ENCODE measurements at regions not wholly inside any gene's neighbourhood (a gene's known extent, or its start where the extent isn't known, plus 50 kb on each side); places are given as distances from the start of the nearest gene placed in this dataset.

DNA sequence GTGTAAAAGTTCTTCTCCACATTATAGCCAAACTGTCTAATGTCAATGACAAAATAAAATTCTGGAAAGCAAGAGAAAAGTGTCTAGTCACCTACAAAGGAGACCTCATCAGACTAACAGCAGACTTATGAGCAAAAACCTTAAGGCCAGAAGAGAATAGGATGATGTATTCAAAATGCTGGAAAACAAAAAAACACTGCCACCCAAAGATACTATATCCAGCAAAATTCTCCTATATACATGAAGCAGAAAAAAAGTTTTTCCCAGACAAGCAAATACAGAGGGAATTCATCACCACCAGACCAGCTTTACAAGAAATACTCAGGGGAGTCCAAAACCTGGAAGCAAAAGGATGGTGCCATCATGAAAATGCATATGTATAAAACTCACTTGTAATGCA lies 755.6 kb upstream of the CITED2 start:
- no peak for DNase-seq
- Histone ChIP-seq H3K27ac (no peak overlapping the region), H3K4me1 (no peaks in the 10 kb centered on the region), H3K27me3 (no peaks in the 10 kb centered on the region), H3K9me3 (no peaks in the 10 kb centered on the region), H3K36me3 (ENCODE audit: low read depth, missing control alignments) (no peaks in the 10 kb centered on the region), H3K4me3 (no peak overlapping the region)
- no peak for TF ChIP-seq POLR2A (IDR thresholded peaks at IDR 0.05)
- TF ChIP-seq, protein P1, sequence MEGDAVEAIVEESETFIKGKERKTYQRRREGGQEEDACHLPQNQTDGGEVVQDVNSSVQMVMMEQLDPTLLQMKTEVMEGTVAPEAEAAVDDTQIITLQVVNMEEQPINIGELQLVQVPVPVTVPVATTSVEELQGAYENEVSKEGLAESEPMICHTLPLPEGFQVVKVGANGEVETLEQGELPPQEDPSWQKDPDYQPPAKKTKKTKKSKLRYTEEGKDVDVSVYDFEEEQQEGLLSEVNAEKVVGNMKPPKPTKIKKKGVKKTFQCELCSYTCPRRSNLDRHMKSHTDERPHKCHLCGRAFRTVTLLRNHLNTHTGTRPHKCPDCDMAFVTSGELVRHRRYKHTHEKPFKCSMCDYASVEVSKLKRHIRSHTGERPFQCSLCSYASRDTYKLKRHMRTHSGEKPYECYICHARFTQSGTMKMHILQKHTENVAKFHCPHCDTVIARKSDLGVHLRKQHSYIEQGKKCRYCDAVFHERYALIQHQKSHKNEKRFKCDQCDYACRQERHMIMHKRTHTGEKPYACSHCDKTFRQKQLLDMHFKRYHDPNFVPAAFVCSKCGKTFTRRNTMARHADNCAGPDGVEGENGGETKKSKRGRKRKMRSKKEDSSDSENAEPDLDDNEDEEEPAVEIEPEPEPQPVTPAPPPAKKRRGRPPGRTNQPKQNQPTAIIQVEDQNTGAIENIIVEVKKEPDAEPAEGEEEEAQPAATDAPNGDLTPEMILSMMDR (IDR thresholded peaks at IDR 0.05): no peak
- intact Hi-C loops (cut with DNase I; ENCODE audit: low total_unique reads): no loop called here

DNA sequence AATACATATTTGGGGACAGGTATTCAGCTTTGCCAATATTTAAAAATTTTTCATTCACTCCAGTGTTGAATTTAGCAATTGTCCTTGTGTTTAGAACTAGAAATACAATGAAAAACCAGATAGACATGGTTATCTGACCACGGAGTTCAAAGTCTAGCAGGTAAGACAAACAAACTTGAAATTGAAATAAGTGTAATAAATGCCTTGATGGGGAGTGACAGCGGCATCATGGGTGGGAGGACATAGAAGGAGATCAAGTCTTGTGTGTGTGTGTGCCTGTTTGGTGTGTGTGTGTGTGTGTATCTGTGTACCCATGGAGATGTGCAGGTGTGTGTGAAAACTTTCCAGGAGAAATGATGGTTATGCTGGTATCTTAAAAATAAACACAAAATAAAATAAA lies 750.0 kb upstream of the CITED2 start:
- Histone ChIP-seq H3K9me3 (no peaks in the 10 kb centered on the region), H3K27ac (no peak overlapping the region), H3K27me3 (no peaks in the 10 kb centered on the region), H3K36me3 (ENCODE audit: low read depth, missing control alignments) (no peaks in the 10 kb centered on the region), H3K4me1 (no peaks in the 10 kb centered on the region), H3K4me3 (no peak overlapping the region)
- no peak for DNase-seq
- intact Hi-C loops (cut with DNase I; ENCODE audit: low total_unique reads): no loop called here
- no peak for TF ChIP-seq POLR2A (IDR thresholded peaks at IDR 0.05)
- TF ChIP-seq, protein P1 (IDR thresholded peaks at IDR 0.05): no peak
- 88 to 97% methylated on average over 2 of the region's 2 CpGs for WGBS, 2 donors

DNA sequence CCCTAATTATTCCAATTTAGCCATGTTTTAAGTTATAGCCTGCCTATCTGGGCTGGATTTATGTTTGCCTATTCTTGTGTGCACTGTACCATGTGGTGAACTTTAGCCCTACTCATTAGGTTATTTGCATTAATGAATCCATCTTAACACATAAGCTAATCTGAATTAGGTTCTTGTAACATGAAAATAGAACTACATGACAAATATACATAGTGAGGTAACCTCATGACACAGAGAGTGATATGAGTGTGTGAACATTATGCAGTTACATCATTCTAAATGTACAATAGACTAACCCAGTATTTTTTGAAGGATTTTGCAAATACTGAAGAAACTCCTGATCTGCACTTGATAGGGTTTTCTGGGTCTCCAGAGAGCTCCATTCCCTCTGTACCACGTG lies 733.7 kb upstream of the CITED2 start:
- WGBS, 2 donors: 81 to 83% methylated on average over 1 of the region's 1 CpG
- Histone ChIP-seq H3K9me3 (no peaks in the 10 kb centered on the region), H3K4me3 (no peak overlapping the region), H3K27ac (no peak overlapping the region), H3K27me3 (no peaks in the 10 kb centered on the region), H3K36me3 (ENCODE audit: low read depth, missing control alignments) (no peaks in the 10 kb centered on the region), H3K4me1 (peaks cover 11% of the 10 kb centered on the region)
- intact Hi-C loops (cut with DNase I; ENCODE audit: low total_unique reads): no loop called here
- TF ChIP-seq POLR2A (IDR thresholded peaks at IDR 0.05): no peak
- TF ChIP-seq, protein P1 (IDR thresholded peaks at IDR 0.05): no peak
- no peak for DNase-seq

DNA sequence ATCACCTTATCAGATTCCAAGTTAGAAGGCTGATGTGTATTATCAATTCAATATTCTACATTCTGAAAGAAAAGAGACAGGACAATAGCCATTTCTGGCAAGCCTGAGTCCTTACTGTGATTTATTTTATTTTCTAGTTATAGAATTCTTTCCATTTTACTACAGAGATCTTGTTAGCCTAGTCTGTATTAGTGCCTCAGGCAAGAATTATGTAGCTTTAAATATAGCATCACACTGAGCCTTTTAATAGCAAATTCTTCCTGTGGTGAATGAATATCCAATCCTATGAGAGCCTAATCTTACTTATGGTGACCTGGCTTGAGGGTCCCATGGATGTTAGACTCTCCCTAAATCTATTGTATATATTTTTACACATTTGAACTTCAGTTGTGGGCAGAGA lies 732.8 kb upstream of the CITED2 start:
- intact Hi-C loops (cut with DNase I; ENCODE audit: low total_unique reads): no loop called here
- no peak overlapping the region for H3K4me3 ChIP-seq
- no peaks in the 10 kb centered on the region for H3K27me3 ChIP-seq
- peaks cover 11% of the 10 kb centered on the region for H3K4me1 ChIP-seq
- no peaks in the 10 kb centered on the region for H3K36me3 ChIP-seq (ENCODE audit: low read depth, missing control alignments)
- no peak for DNase-seq
- H3K9me3 ChIP-seq: no peaks in the 10 kb centered on the region
- TF ChIP-seq, protein P1 (IDR thresholded peaks at IDR 0.05): no peak
- no peak for TF ChIP-seq POLR2A (IDR thresholded peaks at IDR 0.05)
- no peak overlapping the region for H3K27ac ChIP-seq

DNA sequence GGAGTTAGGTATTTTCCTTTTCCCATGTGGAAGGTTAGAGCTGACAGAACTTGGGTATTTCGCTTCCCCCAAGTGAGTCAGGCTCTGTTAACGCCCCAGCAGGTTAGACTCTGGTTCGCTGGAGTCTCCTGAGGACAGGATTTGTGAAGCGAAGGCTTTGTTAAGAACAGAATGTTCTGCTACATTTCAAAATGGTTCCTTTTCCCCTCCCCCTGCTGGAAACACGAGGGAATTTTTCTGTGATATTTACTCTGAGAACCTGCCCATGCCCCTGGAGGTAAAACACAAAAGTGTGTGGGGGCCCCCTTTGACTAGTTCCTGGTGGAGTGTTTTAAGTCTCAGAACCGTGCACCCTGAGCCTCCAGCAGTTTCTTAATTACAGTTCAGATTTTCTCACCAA lies 731.4 kb upstream of the CITED2 start:
- intact Hi-C loops (cut with DNase I; ENCODE audit: low total_unique reads): no loop called here
- peak; percentile 38 for DNase-seq
- no peak for TF ChIP-seq POLR2A (IDR thresholded peaks at IDR 0.05)
- TF ChIP-seq, protein P1 (IDR thresholded peaks at IDR 0.05): peak in 1 of 3 experiments; percentile 41
- whole genome bisulfite sequencing, 2 donors: 40 to 63% methylated on average over 6 of the region's 6 CpGs
- no peaks in the 10 kb centered on the region for H3K9me3 ChIP-seq
- H3K4me1 ChIP-seq: peaks cover 11% of the 10 kb centered on the region
- no peaks in the 10 kb centered on the region for H3K36me3 ChIP-seq (ENCODE audit: low read depth, missing control alignments)
- no peaks in the 10 kb centered on the region for H3K27me3 ChIP-seq
- H3K27ac ChIP-seq: no peak overlapping the region
- H3K4me3 ChIP-seq: no peak overlapping the region
